ENCODE measurements at regions not wholly inside any gene's neighbourhood (a gene's known extent, or its start where the extent isn't known, plus 50 kb on each side); places are given as distances from the start of the nearest gene placed in this dataset.

DNA sequence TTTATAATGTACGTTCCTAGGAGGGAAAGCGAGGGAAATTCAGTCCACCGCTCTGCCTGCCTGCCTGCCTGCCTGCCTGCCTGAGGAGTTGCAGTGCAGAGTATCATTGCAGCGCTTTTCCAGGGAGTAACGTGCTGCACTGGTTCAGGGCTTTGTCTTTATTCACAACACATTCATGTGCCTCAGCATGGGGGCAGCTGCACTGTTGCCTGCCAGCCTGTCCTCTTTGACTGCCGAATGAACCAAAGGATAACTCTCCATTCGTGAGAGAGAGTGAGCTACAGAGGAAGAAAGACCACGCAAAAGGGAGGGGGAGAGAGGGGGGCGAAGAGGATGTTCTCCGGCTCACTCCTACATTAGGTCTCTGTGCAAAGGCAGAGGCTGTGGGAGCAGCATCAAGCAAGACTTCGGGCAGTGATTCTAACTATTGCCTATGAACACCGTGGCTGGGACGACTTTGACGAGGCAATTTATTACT, 791.2 kb downstream of the MAT2B start:
- 21% methylated on average over 14 of the region's 14 CpGs for WGBS
- Histone ChIP-seq H3K4me3 (ENCODE audit: low read depth in 1 of 3, low read length in 3 of 3) (no peak overlapping the region), H3K27ac (ENCODE audit: low read depth in 1 of 2, low read length in 2 of 2) (no peak overlapping the region), H3K9me3 (ENCODE audit: control insufficient read depth in 4 of 4, low read length in 3 of 4) (no peaks in the 10 kb centered on the region), H3K4me1 (ENCODE audit: control insufficient read depth in 4 of 4, insufficient read depth in 4 of 4, low read length in 3 of 4) (no peaks in the 10 kb centered on the region), H3K36me3 (ENCODE audit: control insufficient read depth in 4 of 4, insufficient read depth in 3 of 4, low read depth in 1 of 4, low read length in 3 of 4) (no peaks in the 10 kb centered on the region), H3K9ac (ENCODE audit: low read depth in 1 of 2, low read length in 2 of 2) (no peak overlapping the region), H3K27me3 (ENCODE audit: control insufficient read depth in 4 of 4, insufficient read depth in 4 of 4, low read length in 3 of 4) (no peaks in the 10 kb centered on the region)
- no peak for DNase-seq (ENCODE audit: low spot score)
- TF ChIP-seq, protein P1, sequence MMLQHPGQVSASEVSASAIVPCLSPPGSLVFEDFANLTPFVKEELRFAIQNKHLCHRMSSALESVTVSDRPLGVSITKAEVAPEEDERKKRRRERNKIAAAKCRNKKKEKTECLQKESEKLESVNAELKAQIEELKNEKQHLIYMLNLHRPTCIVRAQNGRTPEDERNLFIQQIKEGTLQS (IDR thresholded peaks at IDR 0.05): no peak
- TF ChIP-seq NR2F2 (IDR thresholded peaks at IDR 0.05) (no peak), EGR1 (IDR thresholded peaks at IDR 0.05; ENCODE audit: low read depth in 2 of 2) (no peak), YY1 (IDR thresholded peaks at IDR 0.05) (no peak)

DNA sequence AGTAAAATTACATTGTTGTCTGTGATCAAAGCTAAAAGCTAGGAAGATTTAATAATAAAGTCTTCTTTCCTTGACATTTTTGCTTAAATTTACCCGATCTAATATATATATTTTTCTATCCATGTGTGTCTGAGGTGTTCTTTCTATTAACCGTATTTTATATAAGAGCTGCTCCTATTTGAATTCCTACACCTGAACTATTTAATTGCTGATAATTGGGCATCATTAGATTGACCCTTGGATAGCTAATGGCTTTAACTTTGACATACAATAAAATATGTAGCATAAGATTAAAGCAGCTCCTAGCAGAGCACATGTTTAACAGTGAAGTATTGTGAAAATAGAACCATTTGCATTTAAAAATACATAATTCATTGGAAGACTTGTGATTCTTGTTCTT, 792.7 kb downstream of the MAT2B start:
- no peak overlapping the region for H3K27ac ChIP-seq (ENCODE audit: low read depth in 1 of 2, low read length in 2 of 2)
- WGBS: 72% methylated on average over 2 of the region's 2 CpGs
- no peaks in the 10 kb centered on the region for H3K36me3 ChIP-seq (ENCODE audit: control insufficient read depth in 4 of 4, insufficient read depth in 3 of 4, low read depth in 1 of 4, low read length in 3 of 4)
- no peaks in the 10 kb centered on the region for H3K4me1 ChIP-seq (ENCODE audit: control insufficient read depth in 4 of 4, insufficient read depth in 4 of 4, low read length in 3 of 4)
- no peak overlapping the region for H3K4me3 ChIP-seq (ENCODE audit: low read depth in 1 of 3, low read length in 3 of 3)
- no peaks in the 10 kb centered on the region for H3K9me3 ChIP-seq (ENCODE audit: control insufficient read depth in 4 of 4, low read length in 3 of 4)
- no peaks in the 10 kb centered on the region for H3K27me3 ChIP-seq (ENCODE audit: control insufficient read depth in 4 of 4, insufficient read depth in 4 of 4, low read length in 3 of 4)
- H3K9ac ChIP-seq (ENCODE audit: low read depth in 1 of 2, low read length in 2 of 2): no peak overlapping the region
- TF ChIP-seq TAF1 (conservative IDR thresholded peaks at IDR 0.05) (no peak), JUND (IDR thresholded peaks at IDR 0.05) (no peak), HNF4A (conservative IDR thresholded peaks at IDR 0.05) (no peak), RXRA (IDR thresholded peaks at IDR 0.05) (no peak), FOXA2 (IDR thresholded peaks at IDR 0.05) (no peak), GABPA (IDR thresholded peaks at IDR 0.05 in 1 of 2, conservative IDR thresholded peaks at IDR 0.05 in 1 of 2) (no peak), EGR1 (IDR thresholded peaks at IDR 0.05; ENCODE audit: low read depth in 2 of 2) (no peak), RAD21 (IDR thresholded peaks at IDR 0.05) (no peak), FOXA1 (IDR thresholded peaks at IDR 0.05) (no peak), HNF4G (IDR thresholded peaks at IDR 0.05) (no peak)
- TF ChIP-seq, protein P1 (IDR thresholded peaks at IDR 0.05): no peak
- TF ChIP-seq, protein P2, sequence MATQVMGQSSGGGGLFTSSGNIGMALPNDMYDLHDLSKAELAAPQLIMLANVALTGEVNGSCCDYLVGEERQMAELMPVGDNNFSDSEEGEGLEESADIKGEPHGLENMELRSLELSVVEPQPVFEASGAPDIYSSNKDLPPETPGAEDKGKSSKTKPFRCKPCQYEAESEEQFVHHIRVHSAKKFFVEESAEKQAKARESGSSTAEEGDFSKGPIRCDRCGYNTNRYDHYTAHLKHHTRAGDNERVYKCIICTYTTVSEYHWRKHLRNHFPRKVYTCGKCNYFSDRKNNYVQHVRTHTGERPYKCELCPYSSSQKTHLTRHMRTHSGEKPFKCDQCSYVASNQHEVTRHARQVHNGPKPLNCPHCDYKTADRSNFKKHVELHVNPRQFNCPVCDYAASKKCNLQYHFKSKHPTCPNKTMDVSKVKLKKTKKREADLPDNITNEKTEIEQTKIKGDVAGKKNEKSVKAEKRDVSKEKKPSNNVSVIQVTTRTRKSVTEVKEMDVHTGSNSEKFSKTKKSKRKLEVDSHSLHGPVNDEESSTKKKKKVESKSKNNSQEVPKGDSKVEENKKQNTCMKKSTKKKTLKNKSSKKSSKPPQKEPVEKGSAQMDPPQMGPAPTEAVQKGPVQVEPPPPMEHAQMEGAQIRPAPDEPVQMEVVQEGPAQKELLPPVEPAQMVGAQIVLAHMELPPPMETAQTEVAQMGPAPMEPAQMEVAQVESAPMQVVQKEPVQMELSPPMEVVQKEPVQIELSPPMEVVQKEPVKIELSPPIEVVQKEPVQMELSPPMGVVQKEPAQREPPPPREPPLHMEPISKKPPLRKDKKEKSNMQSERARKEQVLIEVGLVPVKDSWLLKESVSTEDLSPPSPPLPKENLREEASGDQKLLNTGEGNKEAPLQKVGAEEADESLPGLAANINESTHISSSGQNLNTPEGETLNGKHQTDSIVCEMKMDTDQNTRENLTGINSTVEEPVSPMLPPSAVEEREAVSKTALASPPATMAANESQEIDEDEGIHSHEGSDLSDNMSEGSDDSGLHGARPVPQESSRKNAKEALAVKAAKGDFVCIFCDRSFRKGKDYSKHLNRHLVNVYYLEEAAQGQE (IDR thresholded peaks at IDR 0.05): no peak
- TF ChIP-seq, protein P3, sequence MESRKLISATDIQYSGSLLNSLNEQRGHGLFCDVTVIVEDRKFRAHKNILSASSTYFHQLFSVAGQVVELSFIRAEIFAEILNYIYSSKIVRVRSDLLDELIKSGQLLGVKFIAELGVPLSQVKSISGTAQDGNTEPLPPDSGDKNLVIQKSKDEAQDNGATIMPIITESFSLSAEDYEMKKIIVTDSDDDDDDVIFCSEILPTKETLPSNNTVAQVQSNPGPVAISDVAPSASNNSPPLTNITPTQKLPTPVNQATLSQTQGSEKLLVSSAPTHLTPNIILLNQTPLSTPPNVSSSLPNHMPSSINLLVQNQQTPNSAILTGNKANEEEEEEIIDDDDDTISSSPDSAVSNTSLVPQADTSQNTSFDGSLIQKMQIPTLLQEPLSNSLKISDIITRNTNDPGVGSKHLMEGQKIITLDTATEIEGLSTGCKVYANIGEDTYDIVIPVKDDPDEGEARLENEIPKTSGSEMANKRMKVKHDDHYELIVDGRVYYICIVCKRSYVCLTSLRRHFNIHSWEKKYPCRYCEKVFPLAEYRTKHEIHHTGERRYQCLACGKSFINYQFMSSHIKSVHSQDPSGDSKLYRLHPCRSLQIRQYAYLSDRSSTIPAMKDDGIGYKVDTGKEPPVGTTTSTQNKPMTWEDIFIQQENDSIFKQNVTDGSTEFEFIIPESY (IDR thresholded peaks at IDR 0.05): no peak
- no peak for DNase-seq (ENCODE audit: low spot score)

All from liver (tissue), 7 donors.